HG03039 (cell line): ENCODE measurements at regions not wholly inside any gene's neighbourhood (a gene's known extent, or its start where the extent isn't known, plus 50 kb on each side); places are given as distances from the start of the nearest gene placed in this dataset.
"Not testable (repeated sequence)": the region's sequence is repeated elsewhere in the genome, so short reads cannot be mapped to it uniquely, and the experiment has no call there.

Experiments
- ATAC-seq: cut with Tn5 transposase; IDR thresholded peaks from one replicate; pipeline ENCODE4 v1.9.1; 2021; ENCODE audit warnings: mild to moderate bottlenecking, moderate library complexity; ENCODE audit not compliant: unreplicated experiment

DNA sequence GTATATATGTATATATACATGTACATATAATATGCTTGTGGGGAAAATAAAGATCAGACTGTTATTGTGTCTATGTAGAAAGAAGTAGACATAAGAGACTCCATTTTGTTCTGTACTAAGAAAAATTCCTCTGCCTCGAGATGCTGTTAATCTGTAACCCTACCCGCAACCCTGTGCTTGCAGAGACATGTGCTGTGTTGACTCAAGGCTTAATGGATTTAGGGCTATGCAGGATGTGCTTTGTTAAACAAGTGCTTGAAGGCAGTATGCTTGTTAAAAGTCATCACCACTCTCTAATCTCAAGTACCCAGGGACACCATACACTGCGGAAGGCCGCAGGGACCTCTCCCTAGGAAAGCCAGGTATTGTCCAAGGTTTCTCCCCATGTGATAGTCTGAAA lies 972.9 kb downstream of the GALC start:
- not testable (repeated sequence) for ATAC-seq

GRCh38 chr14:87018294-87018693 lies 974.7 kb downstream of the GALC start:
- ATAC-seq = no peak

GRCh38 chr14:87017335-87017734 lies 975.6 kb downstream of the GALC start:
- ATAC-seq = no peak

DNA sequence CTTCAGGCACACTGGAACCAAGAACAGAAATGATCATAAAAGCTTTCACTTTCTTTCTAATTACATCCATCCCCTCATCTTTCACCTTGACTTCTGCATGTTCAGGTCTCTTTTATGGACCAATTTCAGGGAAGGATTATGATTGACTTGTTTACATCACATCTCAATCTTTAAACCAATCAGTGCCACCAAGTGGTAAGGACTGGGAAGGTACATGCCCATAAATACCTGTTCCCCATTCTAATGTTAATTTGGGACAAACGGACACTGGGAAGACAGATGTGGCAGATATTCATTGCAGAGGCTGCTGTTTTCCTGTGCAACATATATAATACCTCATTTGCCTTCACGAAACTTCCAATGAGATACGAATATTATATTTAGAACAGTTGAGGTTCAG lies 978.1 kb downstream of the GALC start:
- no peak for ATAC-seq

DNA sequence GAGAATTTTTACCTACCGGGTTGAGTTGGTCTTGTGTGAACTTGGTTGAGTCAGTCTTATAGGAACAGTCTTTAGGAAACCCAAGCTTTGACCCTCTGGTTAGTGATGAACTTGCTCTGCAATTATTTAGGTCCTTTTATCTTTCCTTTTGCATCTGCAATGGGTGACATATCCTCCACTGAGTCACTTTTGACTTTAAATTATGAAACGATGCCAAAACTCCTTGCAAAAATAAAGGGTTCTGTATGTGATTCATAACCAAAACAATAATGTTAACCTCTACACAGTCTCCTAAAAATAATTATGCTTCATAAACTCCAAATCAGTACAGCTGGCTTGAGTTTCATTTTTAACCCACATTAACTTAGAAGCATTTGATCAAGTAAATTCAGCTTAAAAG lies 979.4 kb downstream of the GALC start:
- ATAC-seq = no peak

DNA sequence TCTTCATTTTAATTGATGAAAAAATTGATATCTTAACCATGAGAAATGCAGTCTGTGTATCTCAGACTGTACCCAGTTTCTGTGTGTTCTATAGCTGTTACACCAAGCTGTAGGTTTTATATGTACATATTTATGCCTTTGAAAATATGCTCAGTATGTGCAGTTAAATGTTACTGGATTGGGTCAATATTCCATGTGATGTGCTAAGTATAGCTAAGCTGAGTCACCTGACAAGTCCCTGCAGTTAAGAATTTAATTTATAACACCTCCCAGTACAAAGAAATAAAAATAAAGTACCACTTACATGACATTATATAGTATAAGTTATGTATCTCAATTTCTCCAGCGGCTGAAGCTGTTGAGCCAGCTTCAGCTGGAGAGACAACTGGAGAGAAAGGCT lies 984.0 kb downstream of the GALC start:
- ATAC-seq = no peak

GRCh38 chr14:87005280-87005679 lies 987.7 kb downstream of the GALC start:
- ATAC-seq = no peak

GRCh38 chr14:87002776-87003175 lies 990.2 kb downstream of the GALC start:
- no peak for ATAC-seq

DNA sequence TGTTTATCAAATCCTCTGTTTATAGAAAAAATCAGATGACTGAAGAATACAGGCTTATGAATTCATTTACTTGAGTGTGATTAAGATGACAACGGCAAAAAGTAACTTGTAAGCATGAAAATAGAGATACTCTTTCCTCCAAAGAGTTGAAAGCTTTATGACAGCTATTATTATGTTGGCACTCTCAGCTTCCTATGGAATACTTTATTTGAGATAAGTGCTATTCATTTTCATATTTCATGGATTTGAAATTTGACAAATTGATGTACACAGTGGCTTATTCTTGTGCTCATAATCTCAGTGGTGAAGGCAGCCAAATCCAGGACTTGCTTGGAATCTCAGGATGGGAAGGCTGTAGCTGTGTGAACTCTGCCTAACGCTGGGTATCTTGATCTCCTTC lies 991.6 kb downstream of the GALC start:
- no peak for ATAC-seq

DNA sequence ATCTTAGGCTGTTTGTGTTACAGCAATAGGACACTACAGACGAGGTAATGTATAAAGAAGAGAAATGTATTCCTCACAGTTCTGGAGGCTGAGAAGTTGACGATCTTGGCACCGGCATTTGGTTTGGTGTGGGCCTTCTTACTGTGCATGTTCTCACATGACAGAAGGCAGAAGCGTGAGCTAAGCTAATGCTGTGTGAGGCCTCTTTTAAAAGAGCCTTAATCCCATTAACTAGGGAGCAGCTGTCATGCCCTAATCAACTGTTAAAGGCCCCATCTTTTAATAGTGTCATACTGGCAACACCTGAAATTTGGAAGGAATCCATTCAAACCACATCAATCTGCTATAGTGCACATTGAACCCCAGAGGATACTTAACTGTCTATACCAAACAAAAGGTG lies 992.9 kb downstream of the GALC start:
- no peak for ATAC-seq

GRCh38 chr14:86999036-86999435 lies 993.9 kb downstream of the GALC start:
- ATAC-seq = no peak

DNA sequence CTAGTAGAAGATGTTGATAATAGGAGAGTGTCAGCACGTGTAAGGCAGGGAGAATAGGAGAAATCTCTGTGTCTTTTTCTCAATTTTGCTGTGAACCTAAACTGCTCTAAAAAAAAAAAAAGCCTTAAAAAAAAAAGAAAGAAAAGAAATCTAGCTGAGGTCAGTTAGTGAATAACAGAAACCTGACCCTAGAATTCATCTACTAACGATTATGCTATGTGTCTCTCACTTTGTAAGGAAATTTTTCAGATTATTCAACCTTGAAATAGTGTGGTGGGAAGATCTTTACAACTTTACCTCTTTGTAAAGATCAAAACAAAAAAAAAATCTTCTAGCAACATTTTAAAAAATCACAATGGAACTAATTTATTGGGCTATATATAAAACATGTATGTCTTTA lies 995.7 kb downstream of the GALC start:
- no peak for ATAC-seq

GRCh38 chr14:86990396-86990795 lies 1002.6 kb downstream of the GALC start:
- no peak for ATAC-seq

DNA sequence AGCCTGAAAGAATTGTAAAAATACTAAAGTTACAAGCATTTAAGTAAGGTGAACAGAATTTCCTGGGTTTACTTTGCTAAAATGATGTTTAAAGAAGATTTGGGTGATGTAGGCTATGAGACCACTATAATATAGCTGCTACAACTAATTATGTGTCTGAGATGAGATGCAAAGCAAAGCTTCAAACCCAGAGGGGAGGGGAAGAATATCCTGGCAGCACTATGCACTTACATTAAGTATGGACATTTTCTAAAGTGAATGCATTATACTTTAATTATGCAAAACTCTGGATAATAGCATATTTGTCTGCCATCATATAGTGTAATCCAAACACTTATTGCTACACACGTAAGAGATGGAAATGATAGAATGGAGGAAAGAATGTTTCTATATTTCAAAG lies 1003.7 kb downstream of the GALC start:
- ATAC-seq = no peak

DNA sequence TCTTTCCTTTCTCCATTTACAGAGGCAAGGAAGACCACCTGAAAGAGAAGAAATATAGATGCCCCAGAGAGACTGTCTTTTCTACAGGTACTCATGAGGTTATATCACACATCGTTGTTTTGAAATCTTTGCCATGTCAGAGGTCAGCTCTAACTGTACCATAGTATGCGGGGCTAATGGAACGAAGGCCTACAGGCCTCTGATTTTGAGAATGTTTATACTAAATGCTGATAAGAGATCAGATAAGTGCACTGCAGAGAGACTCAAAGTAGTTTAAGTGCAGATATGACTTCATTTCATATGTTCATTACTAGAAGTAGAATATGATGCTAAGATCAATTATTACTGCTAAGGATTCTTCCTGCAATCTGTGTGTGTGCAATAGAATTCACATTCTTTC lies 1005.0 kb downstream of the GALC start:
- no peak for ATAC-seq

GRCh38 chr14:86973177-86973576 lies 1019.8 kb downstream of the GALC start:
- ATAC-seq = no peak

DNA sequence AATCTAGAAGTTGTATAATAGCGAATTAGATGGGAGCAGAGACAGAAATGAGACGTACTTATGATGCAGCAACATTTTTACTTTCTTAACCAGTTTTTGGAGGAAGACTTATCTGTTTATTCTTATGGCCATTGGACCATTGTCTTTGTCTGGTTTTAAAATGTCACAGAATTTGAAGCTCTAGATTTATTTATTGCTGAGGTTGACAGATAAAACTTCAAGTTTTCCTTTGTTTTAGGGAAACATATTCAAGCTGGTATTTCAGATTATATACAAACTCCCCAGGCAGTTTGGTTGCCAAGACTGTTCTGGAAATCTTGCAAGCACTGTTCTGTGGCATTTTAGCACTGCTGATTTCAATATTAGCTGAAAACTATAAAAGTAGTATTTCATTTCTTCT lies 1021.7 kb downstream of the GALC start:
- ATAC-seq = no peak

DNA sequence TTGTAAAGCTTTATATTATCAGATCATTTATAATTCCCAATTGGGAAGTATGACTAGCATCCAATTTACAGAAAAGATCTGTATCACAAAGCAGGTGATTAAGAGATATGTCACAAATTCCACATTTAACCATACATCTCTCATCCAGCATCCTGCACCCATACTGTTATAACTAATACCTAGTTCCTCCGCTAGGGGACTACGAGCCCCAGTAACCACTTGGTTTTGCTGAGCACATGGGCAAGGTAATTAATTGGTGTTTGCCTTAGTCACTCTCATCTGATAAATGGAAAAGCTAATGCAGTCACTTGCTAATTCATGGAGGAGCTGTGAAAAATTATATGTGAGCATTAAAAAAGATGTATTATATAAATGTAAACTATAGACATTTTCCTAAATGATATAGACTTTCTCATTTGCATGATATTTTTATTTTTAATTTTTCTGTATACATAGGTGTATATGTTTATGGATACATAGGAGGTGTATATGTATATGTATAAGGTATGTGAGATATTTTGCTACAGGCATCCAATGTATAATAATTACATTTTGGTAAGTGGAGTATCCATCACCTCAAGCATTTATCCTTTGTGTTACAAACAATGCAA lies 1031.8 kb downstream of the GALC start:
- ATAC-seq = peak; percentile 62

- ATAC-seq = no peak
These were observed 1037.1 kb downstream of the GALC start for GRCh38 chr14:86955771-86956354.

DNA sequence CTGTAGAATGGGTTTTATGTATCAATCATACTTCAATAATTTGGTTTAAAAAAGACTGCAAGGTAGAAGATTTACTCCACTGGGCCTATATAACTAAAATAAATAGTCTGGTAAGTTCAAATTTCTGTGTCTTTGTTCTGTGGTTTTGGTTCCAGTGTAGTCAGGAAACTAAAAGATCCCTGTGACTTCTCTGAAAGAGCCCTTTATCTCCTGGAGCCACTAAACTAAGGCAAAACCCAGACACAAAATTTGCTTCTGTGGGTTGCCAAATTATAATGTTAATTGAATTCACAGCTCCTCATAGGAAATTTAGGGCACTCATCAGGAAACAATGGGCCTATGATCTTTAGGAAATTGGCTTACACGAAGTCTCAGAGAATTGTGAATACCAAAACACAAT lies 1038.4 kb downstream of the GALC start:
- no peak for ATAC-seq

- ATAC-seq = no peak
These were observed 1046.5 kb downstream of the GALC start for GRCh38 chr14:86946446-86946845.

DNA sequence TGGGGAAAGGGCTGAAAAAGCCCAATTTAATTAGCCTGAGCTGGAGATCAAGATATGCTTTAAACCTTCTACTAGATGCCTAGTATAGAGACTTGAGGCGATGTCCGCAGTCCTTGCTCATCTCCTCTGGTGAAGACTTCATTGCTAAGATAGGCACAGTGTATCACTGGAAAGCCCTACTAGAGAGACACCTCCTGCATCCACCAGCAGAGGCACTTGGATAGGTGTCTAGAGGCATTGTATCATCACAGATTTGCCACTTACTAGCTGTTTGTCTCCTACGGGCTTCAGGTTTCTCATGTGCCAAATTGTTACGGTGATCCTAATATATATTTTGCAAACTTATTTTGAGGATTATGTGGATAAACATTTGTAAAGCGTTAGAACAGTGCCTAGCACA lies 1048.5 kb downstream of the GALC start:
- ATAC-seq = no peak
